ENCODE measurements at regions not wholly inside any gene's neighbourhood (a gene's known extent, or its start where the extent isn't known, plus 50 kb on each side); places are given as distances from the start of the nearest gene placed in this dataset.

DNA sequence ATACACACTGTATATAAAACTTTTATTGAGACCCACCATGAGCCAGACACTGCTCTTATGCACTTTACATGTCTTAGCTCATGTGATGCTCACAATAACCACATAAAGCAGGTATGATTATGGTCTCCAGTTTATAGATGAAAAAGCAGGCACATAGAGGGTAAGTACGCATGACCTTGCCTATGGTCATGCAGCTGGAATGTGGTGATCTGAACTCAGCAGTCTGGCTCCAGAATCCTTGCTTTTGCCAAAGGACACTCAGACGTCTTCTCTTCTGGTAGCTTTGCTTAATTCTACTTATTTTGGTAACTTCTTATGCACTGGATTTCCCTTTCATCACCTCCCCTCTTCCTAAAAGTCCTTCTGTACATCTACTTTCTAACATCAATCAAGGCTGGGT lies 103.3 kb upstream of the CRY1 start:
- TF ChIP-seq, protein P1, sequence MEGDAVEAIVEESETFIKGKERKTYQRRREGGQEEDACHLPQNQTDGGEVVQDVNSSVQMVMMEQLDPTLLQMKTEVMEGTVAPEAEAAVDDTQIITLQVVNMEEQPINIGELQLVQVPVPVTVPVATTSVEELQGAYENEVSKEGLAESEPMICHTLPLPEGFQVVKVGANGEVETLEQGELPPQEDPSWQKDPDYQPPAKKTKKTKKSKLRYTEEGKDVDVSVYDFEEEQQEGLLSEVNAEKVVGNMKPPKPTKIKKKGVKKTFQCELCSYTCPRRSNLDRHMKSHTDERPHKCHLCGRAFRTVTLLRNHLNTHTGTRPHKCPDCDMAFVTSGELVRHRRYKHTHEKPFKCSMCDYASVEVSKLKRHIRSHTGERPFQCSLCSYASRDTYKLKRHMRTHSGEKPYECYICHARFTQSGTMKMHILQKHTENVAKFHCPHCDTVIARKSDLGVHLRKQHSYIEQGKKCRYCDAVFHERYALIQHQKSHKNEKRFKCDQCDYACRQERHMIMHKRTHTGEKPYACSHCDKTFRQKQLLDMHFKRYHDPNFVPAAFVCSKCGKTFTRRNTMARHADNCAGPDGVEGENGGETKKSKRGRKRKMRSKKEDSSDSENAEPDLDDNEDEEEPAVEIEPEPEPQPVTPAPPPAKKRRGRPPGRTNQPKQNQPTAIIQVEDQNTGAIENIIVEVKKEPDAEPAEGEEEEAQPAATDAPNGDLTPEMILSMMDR (conservative IDR thresholded peaks at IDR 0.05; ENCODE audit: low read depth, low read length) = no peak
- no peak for TF ChIP-seq EZH2 (IDR thresholded peaks at IDR 0.05; ENCODE audit: low read length, unreplicated experiment)

Measured in PC-3 (cell line).